Kidney (tissue), 13 donors: ENCODE measurements at regions not wholly inside any gene's neighbourhood (a gene's known extent, or its start where the extent isn't known, plus 50 kb on each side); places are given as distances from the start of the nearest gene placed in this dataset.
A peak's percentile ranks its signal among the peaks of the same experiment; 100 is the strongest.

Source experiments
- DNase-seq, 5 donors: peaks; one replicate each; pipeline ENCODE4 v3.0.0-alpha.2; 2013 to 2020
- FAIRE-seq: peaks from 2 replicates; lab custom pipeline; 2012; peaks lifted over from hg19 to GRCh38; lab: Jason Lieb, UNC
- H3K27ac ChIP-seq, 2 donors: one replicate each; pipeline ENCODE4 v1.7.0; 2013; ENCODE audit warnings: low read depth in 2 of 2, low read length in 2 of 2, inconsistent platforms in 1 of 2
- H3K27me3 ChIP-seq: one replicate; pipeline ENCODE4 v1.7.1; 2013; ENCODE audit warnings: low read length, inconsistent platforms; ENCODE audit not compliant: control insufficient read depth, insufficient read depth
- H3K36me3 ChIP-seq, 3 donors: one replicate each; pipeline versions ENCODE4 v1.7.0 to v1.7.1; 2013; ENCODE audit warnings: low read length in 3 of 3, control low read depth in 1 of 3, inconsistent platforms in 1 of 3; ENCODE audit not compliant: insufficient read depth in 3 of 3, control insufficient read depth in 2 of 3
- H3K4me1 ChIP-seq, 3 donors: one replicate each; pipeline versions ENCODE4 v1.7.0 to v1.7.1; 2013; ENCODE audit warnings: low read length in 3 of 3, inconsistent platforms in 1 of 3, low read depth in 1 of 3; ENCODE audit not compliant: control insufficient read depth in 2 of 3, insufficient read depth in 2 of 3
- H3K4me3 ChIP-seq, 3 donors: one replicate each; pipeline versions ENCODE4 v1.7.0 to v1.8.1; 2013; ENCODE audit warnings: low read length in 3 of 3, control low read depth in 1 of 3, inconsistent platforms in 1 of 3
- H3K9ac ChIP-seq, 3 donors: one replicate each; pipeline versions ENCODE4 v1.7.0 to v1.7.1; 2013; ENCODE audit warnings: low read length in 3 of 3, control low read depth in 1 of 3, inconsistent platforms in 1 of 3
- H3K9me3 ChIP-seq, 3 donors: one replicate each; pipeline versions ENCODE4 v1.7.0 to v1.7.1; 2013; ENCODE audit warnings: low read length in 3 of 3, control low read depth in 1 of 3, inconsistent platforms in 1 of 3; ENCODE audit not compliant: control insufficient read depth in 2 of 3, insufficient read depth in 1 of 3
- CTCF ChIP-seq: IDR thresholded peaks from 3 replicates; pipeline ENCODE4 v1.5.1; 2012; ENCODE audit warnings: mild to moderate bottlenecking, moderate library complexity, borderline replicate concordance; ENCODE audit not compliant: insufficient read depth; ENCODE audit errors: extremely low read depth
- intact Hi-C: fragments of 100-400 bp; cut with DNase I; formaldehyde crosslinking; loops from one replicate; pipeline ENCODE4 v1.11.1; 2022
- donor health status: control.
- donor health status: control.
- donor health status: control.
- donor health status: control.
- donor health status: control.
- donor health status: DM: yes; HTN: yes; CAD: no.
- donor health status: Normal renal cell carcinoma (clear cell type).

GRCh38 chr9:105131981-105132380, 112.5 kb upstream of the SLC44A1 start:
- peaks cover 0 to 6% (median 2%) of the 10 kb centered on the region in 3 donors for H3K4me1 ChIP-seq
- FAIRE-seq (no peak), DNase-seq (no peak)
- H3K27me3 ChIP-seq, result no peaks in the 10 kb centered on the region
- intact Hi-C loops, result no loop called here
- no peak overlapping the region for H3K9ac ChIP-seq
- H3K27ac ChIP-seq, result no peak overlapping the region
- TF ChIP-seq CTCF, result no peak
- no peaks in the 10 kb centered on the region for H3K9me3 ChIP-seq
- no peak overlapping the region for H3K4me3 ChIP-seq
- H3K36me3 ChIP-seq, result no peaks in the 10 kb centered on the region

GRCh38 chr9:105132606-105133005, 111.8 kb upstream of the SLC44A1 start:
- DNase-seq (no peak), FAIRE-seq (no peak)
- H3K27me3 ChIP-seq, result no peaks in the 10 kb centered on the region
- intact Hi-C loops, result no loop called here
- no peak overlapping the region for H3K9ac ChIP-seq
- TF ChIP-seq CTCF, result no peak
- no peak overlapping the region for H3K27ac ChIP-seq
- H3K4me3 ChIP-seq, result no peak overlapping the region
- H3K36me3 ChIP-seq, result no peaks in the 10 kb centered on the region
- H3K4me1 ChIP-seq, result peaks cover 0 to 4% (median 0%) of the 10 kb centered on the region in 3 donors
- no peaks in the 10 kb centered on the region for H3K9me3 ChIP-seq

DNA sequence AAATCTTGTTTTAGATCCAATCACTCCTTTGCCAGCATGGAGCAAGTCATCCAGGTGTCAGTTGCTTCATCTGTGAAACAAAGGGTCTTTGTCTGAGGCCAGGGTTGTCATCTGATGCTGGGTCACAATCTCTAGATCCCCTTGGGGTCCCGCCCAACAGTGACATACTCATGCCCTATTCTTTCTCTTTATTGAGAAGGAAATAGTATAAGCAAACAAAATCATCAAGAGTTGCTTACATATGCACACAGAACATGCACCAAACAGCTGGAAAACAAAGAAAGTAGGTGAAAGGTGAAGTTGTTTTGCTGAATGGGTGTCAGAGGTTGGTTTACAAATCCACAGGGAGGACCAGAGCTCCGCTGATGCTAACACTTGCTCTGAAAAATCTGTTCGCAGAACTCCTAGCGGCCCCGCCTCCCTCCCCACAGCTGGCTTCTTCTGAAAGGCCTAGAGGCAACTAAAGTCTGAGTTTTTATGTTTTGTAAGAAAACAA, 106.1 kb upstream of the SLC44A1 start:
- intact Hi-C loops, result no loop called here
- no peak for FAIRE-seq
- no peaks in the 10 kb centered on the region for H3K9me3 ChIP-seq
- H3K4me3 ChIP-seq, result no peak overlapping the region
- no peaks in the 10 kb centered on the region for H3K36me3 ChIP-seq
- H3K9ac ChIP-seq, result no peak overlapping the region
- no peak overlapping the region for H3K27ac ChIP-seq
- H3K4me1 ChIP-seq, result peaks cover 0 to 3% (median 0%) of the 10 kb centered on the region in 3 donors
- DNase-seq, result peak in 4 of 5 donors; percentile 46 to 82 (median 60)
- no peak for TF ChIP-seq CTCF
- no peaks in the 10 kb centered on the region for H3K27me3 ChIP-seq
